ENCODE measurements at regions not wholly inside any gene's neighbourhood (a gene's known extent, or its start where the extent isn't known, plus 50 kb on each side); places are given as distances from the start of the nearest gene placed in this dataset.

DNA sequence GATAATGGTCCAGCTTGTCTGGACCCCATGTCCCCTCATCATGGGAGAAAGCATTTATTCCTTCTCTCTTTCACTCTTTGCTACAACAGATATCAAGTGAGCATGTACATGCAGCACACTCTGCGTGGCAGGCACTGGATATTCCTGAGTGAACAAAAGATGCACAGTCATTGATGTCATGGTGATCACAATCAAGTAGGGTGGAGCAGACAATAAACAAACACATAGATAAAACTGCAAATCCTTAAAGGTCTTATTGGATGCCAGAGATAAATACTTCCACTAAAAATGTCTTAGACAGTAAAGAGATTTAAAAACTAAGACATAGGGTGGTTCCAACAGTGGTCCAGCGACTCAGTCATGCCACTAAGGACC lies 178.0 kb downstream of the ZC3H11B start:
- TF ChIP-seq, protein P1, sequence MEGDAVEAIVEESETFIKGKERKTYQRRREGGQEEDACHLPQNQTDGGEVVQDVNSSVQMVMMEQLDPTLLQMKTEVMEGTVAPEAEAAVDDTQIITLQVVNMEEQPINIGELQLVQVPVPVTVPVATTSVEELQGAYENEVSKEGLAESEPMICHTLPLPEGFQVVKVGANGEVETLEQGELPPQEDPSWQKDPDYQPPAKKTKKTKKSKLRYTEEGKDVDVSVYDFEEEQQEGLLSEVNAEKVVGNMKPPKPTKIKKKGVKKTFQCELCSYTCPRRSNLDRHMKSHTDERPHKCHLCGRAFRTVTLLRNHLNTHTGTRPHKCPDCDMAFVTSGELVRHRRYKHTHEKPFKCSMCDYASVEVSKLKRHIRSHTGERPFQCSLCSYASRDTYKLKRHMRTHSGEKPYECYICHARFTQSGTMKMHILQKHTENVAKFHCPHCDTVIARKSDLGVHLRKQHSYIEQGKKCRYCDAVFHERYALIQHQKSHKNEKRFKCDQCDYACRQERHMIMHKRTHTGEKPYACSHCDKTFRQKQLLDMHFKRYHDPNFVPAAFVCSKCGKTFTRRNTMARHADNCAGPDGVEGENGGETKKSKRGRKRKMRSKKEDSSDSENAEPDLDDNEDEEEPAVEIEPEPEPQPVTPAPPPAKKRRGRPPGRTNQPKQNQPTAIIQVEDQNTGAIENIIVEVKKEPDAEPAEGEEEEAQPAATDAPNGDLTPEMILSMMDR (IDR thresholded peaks at IDR 0.05) = no peak
- TF ChIP-seq POLR2A (IDR thresholded peaks at IDR 0.05) = no peak

Data from adrenal gland (tissue), 5 donors.